GM12878 (cell line): ENCODE measurements at regions not wholly inside any gene's neighbourhood (a gene's known extent, or its start where the extent isn't known, plus 50 kb on each side); places are given as distances from the start of the nearest gene placed in this dataset.

Experiments used
- CTCF ChIP-seq, 3 experiments: IDR thresholded peaks in 2 of 3; conservative IDR thresholded peaks in 1 of 3; 2 replicates each; pipeline ENCODE4 v1.5.1; 2011; ENCODE audit warnings: low read depth in 3 of 3, low read length in 3 of 3, mild to moderate bottlenecking in 3 of 3, control low read depth in 2 of 3, moderate library complexity in 2 of 3, inconsistent platforms in 1 of 3, mixed read lengths in 1 of 3; ENCODE audit not compliant: control insufficient read depth in 2 of 3, insufficient read depth in 1 of 3; ENCODE audit errors: extremely low read depth in 1 of 3
- TARDBP ChIP-seq: IDR thresholded peaks from 2 replicates; pipeline ENCODE4 v1.6.1; 2016; ENCODE audit warnings: borderline replicate concordance
- YY1 ChIP-seq: IDR thresholded peaks from 2 replicates; pipeline ENCODE4 v1.6.1; 2011; ENCODE audit warnings: low read depth, mild to moderate bottlenecking, low read length
- TF ChIP-seq, protein P1 (sequence below): IDR thresholded peaks from 2 replicates; pipeline ENCODE4 v1.6.1; 2012; ENCODE audit warnings: low read depth, low read length, improper control_type of control experiment

DNA sequence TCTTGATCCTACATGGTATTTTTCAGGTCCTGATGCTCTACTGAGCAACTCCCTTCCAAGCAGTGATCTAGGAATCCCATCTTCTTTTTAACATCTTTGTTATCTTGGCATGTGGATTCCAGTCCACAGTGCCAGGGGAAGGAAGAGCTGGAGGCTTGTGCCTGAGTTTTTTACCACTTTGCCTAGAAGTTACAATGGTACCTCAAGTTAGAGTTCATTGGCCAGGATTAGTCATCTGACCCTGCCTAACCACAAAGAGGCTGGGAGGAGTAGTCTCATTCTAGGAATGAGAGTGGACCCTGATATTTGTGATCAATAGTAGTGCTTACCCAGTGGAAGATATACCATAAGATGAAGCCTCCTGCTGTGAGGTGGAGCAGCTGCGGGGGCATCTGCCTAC lies 109.3 kb downstream of the ADCYAP1 start:
- TF ChIP-seq, protein P1, sequence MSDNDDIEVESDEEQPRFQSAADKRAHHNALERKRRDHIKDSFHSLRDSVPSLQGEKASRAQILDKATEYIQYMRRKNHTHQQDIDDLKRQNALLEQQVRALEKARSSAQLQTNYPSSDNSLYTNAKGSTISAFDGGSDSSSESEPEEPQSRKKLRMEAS: no peak
- TF ChIP-seq TARDBP (no peak), YY1 (no peak), CTCF (IDR thresholded peaks at IDR 0.05 in 2 of 3, conservative IDR thresholded peaks at IDR 0.05 in 1 of 3; ENCODE audit: control insufficient read depth in 2 of 3, extremely low read depth in 1 of 3, insufficient read depth in 1 of 3, low read depth in 3 of 3, low read length in 3 of 3) (no peak)
